ENCODE measurements at regions not wholly inside any gene's neighbourhood (a gene's known extent, or its start where the extent isn't known, plus 50 kb on each side); places are given as distances from the start of the nearest gene placed in this dataset.

- Histone ChIP-seq H3K9me3 (ENCODE audit: control insufficient read depth in 4 of 4, low read length in 3 of 4) (no peaks in the 10 kb centered on the region), H3K9ac (ENCODE audit: low read depth in 1 of 2, low read length in 2 of 2) (no peak overlapping the region), H3K27ac (ENCODE audit: low read depth in 1 of 2, low read length in 2 of 2) (no peak overlapping the region), H3K27me3 (ENCODE audit: control insufficient read depth in 4 of 4, insufficient read depth in 4 of 4, low read length in 3 of 4) (peaks cover 0 to 4% (median 0%) of the 10 kb centered on the region in 4 donors), H3K36me3 (ENCODE audit: control insufficient read depth in 4 of 4, insufficient read depth in 3 of 4, low read depth in 1 of 4, low read length in 3 of 4) (no peaks in the 10 kb centered on the region), H3K4me3 (ENCODE audit: low read depth in 1 of 3, low read length in 3 of 3) (no peak overlapping the region), H3K4me1 (ENCODE audit: control insufficient read depth in 4 of 4, insufficient read depth in 4 of 4, low read length in 3 of 4) (no peaks in the 10 kb centered on the region)
- 32% methylated on average over 16 of the region's 16 CpGs for WGBS
- TF ChIP-seq RAD21 (IDR thresholded peaks at IDR 0.05) (no peak), RXRA (IDR thresholded peaks at IDR 0.05) (no peak), GABPA (IDR thresholded peaks at IDR 0.05 in 1 of 2, conservative IDR thresholded peaks at IDR 0.05 in 1 of 2) (no peak), JUND (IDR thresholded peaks at IDR 0.05) (no peak)
- TF ChIP-seq, protein P1, sequence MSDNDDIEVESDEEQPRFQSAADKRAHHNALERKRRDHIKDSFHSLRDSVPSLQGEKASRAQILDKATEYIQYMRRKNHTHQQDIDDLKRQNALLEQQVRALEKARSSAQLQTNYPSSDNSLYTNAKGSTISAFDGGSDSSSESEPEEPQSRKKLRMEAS (IDR thresholded peaks at IDR 0.05): no peak
- TF ChIP-seq, protein P2, sequence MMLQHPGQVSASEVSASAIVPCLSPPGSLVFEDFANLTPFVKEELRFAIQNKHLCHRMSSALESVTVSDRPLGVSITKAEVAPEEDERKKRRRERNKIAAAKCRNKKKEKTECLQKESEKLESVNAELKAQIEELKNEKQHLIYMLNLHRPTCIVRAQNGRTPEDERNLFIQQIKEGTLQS (IDR thresholded peaks at IDR 0.05): no peak
- DNase-seq (ENCODE audit: low spot score): no peak
These were observed 193.4 kb upstream of the VWC2 start for GRCh38 chr7:49580000-49580399.

- Histone ChIP-seq H3K4me1 (ENCODE audit: control insufficient read depth in 4 of 4, insufficient read depth in 4 of 4, low read length in 3 of 4) (no peaks in the 10 kb centered on the region), H3K9me3 (ENCODE audit: control insufficient read depth in 4 of 4, low read length in 3 of 4) (no peaks in the 10 kb centered on the region), H3K36me3 (ENCODE audit: control insufficient read depth in 4 of 4, insufficient read depth in 3 of 4, low read depth in 1 of 4, low read length in 3 of 4) (no peaks in the 10 kb centered on the region), H3K9ac (ENCODE audit: low read depth in 1 of 2, low read length in 2 of 2) (no peak overlapping the region), H3K4me3 (ENCODE audit: low read depth in 1 of 3, low read length in 3 of 3) (no peak overlapping the region), H3K27me3 (ENCODE audit: control insufficient read depth in 4 of 4, insufficient read depth in 4 of 4, low read length in 3 of 4) (peaks cover 0 to 4% (median 0%) of the 10 kb centered on the region in 4 donors), H3K27ac (ENCODE audit: low read depth in 1 of 2, low read length in 2 of 2) (no peak overlapping the region)
- no peak for DNase-seq (ENCODE audit: low spot score)
- 41% methylated on average over 1 of the region's 1 CpG for WGBS
- no peak for TF ChIP-seq REST (IDR thresholded peaks at IDR 0.05)
- no peak for TF ChIP-seq SP1 (IDR thresholded peaks at IDR 0.05)
These were observed 192.7 kb upstream of the VWC2 start for GRCh38 chr7:49580761-49581160.

GRCh38 chr7:49583440-49583839, 190.0 kb upstream of the VWC2 start:
- Histone ChIP-seq H3K36me3 (ENCODE audit: control insufficient read depth in 4 of 4, insufficient read depth in 3 of 4, low read depth in 1 of 4, low read length in 3 of 4) (no peaks in the 10 kb centered on the region), H3K4me3 (ENCODE audit: low read depth in 1 of 3, low read length in 3 of 3) (no peak overlapping the region), H3K27me3 (ENCODE audit: control insufficient read depth in 4 of 4, insufficient read depth in 4 of 4, low read length in 3 of 4) (peaks cover 0 to 4% (median 0%) of the 10 kb centered on the region in 4 donors), H3K27ac (ENCODE audit: low read depth in 1 of 2, low read length in 2 of 2) (no peak overlapping the region), H3K4me1 (ENCODE audit: control insufficient read depth in 4 of 4, insufficient read depth in 4 of 4, low read length in 3 of 4) (no peaks in the 10 kb centered on the region), H3K9me3 (ENCODE audit: control insufficient read depth in 4 of 4, low read length in 3 of 4) (no peaks in the 10 kb centered on the region), H3K9ac (ENCODE audit: low read depth in 1 of 2, low read length in 2 of 2) (no peak overlapping the region)
- DNase-seq (ENCODE audit: low spot score): no peak
- WGBS: 77% methylated on average over 4 of the region's 4 CpGs
- TF ChIP-seq EGR1 (IDR thresholded peaks at IDR 0.05; ENCODE audit: low read depth in 2 of 2) (no peak), YY1 (IDR thresholded peaks at IDR 0.05) (no peak), RAD21 (IDR thresholded peaks at IDR 0.05) (no peak), SP1 (IDR thresholded peaks at IDR 0.05) (no peak), GABPA (IDR thresholded peaks at IDR 0.05 in 1 of 2, conservative IDR thresholded peaks at IDR 0.05 in 1 of 2) (no peak), REST (IDR thresholded peaks at IDR 0.05) (no peak)

Measured in liver (tissue), 7 donors.